ENCODE measurements at regions not wholly inside any gene's neighbourhood (a gene's known extent, or its start where the extent isn't known, plus 50 kb on each side); places are given as distances from the start of the nearest gene placed in this dataset.

DNA sequence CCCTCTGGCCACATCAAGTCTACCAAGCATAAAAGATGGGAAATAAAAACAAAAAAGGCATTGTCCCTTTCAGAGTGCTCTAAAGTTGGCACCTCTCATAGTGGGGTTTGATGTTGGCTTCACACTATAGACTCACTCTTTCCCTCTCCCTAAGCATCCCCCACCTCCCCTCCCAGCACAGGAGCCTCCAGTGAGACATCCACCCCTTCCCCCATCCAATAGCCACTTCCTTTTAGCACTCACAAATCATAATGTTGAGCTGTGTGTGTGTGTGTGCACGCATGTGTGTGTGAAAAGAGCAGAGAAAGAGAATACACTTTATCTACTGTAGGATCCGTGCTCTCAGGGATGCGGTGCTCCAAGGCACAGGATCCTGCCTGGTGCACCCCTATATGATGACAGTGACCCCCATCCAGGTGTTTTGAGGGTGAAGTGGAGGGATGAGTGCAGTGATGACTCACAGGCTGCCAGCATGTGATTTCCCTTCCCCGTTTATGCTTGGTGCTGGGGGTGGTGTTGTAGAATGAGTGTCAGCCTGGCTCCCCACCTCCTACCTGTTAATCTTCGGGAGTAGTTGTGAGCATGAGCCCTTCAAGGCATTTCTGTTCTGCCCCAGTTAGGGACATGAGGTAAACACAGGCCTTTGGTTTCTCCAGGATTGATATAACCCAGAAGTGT lies 235.2 kb upstream of the B3GAT1 start:
- in situ Hi-C loops (cut with HindIII; ENCODE audit: low pct_ligation_motif_present, low pct_unique_long_range_greater_than_20kb, low sequenced_read_pairs), result no loop called here
- DNase-seq, result no peak

- no peak for DNase-seq
- in situ Hi-C loops (cut with HindIII; ENCODE audit: low pct_ligation_motif_present, low pct_unique_long_range_greater_than_20kb, low sequenced_read_pairs), result no loop called here
Measured at GRCh38 chr11:134646561-134646960, 234.5 kb upstream of the B3GAT1 start.

DNA sequence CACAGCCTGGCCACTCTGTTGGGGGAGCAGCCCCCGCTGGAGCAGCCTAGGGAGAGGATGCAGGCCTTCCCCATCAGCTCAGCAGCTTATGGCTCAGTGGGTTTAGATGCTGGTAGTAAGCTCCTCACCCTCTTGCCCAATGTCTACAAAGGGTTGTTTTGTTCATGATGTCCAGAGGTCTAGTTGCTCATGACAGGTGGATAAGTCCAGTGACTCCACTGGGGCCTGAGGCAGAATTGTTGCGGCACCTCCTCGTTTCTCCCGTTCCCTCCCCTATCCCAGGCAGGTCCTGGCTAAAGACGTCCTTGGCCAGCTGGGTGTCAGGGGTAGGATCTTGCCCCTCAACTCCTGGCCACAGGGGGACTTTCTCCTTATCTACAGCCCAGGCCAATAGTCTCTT lies 233.5 kb upstream of the B3GAT1 start:
- no peak for DNase-seq
- in situ Hi-C loops (cut with HindIII; ENCODE audit: low pct_ligation_motif_present, low pct_unique_long_range_greater_than_20kb, low sequenced_read_pairs), result no loop called here

GRCh38 chr11:134644476-134645456 lies 232.7 kb upstream of the B3GAT1 start:
- in situ Hi-C loops (cut with HindIII; ENCODE audit: low pct_ligation_motif_present, low pct_unique_long_range_greater_than_20kb, low sequenced_read_pairs), result no loop called here
- no peak for DNase-seq

- in situ Hi-C loops (cut with HindIII; ENCODE audit: low pct_ligation_motif_present, low pct_unique_long_range_greater_than_20kb, low sequenced_read_pairs), result no loop called here
- DNase-seq, result no peak
Measured at GRCh38 chr11:134643115-134644012, 231.3 kb upstream of the B3GAT1 start.

DNA sequence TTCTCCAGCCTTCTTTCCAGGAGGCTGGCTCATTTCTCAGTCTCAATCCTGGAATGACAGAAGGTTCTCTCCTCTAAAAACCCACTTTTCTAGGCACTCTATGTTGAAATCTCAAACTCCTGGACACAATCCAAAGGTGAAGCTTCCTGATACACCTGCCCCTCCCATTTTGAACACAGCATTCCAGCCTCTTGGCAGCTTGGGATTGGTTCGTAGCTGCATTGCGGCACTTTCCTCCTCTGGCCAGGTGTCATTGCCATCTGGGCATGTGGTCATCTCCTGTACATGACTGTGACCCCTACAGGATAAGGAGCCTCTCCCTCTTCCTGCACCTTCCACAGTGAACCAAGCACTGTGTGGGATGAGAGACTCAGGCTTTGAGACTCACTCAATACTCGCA lies 230.2 kb upstream of the B3GAT1 start:
- in situ Hi-C loops (cut with HindIII; ENCODE audit: low pct_ligation_motif_present, low pct_unique_long_range_greater_than_20kb, low sequenced_read_pairs), result no loop called here
- no peak for DNase-seq

GRCh38 chr11:134640971-134641968 lies 229.2 kb upstream of the B3GAT1 start:
- DNase-seq, result no peak
- in situ Hi-C loops (cut with HindIII; ENCODE audit: low pct_ligation_motif_present, low pct_unique_long_range_greater_than_20kb, low sequenced_read_pairs), result no loop called here

DNA sequence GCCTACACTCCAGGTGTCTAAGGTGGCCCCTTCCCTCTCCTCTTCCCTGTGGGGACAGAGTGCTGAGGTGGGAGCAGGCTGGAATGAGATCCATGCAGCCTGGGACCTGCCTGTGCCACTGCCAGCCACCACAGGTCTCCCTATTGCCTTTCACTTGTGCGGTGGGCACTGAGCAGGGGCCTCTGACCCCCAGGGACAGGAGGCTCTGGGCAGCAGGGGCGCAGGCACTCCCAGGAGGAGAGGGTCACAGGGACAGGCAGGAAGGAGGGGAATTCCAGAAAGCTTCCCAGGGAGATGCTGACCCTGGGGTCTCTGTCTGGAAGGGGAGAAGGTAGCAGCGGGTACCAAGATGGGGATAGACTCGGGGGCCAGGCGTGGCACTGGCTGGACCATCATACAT lies 228.5 kb upstream of the B3GAT1 start:
- no peak for DNase-seq
- in situ Hi-C loops (cut with HindIII; ENCODE audit: low pct_ligation_motif_present, low pct_unique_long_range_greater_than_20kb, low sequenced_read_pairs), result no loop called here

GRCh38 chr11:134639586-134640330 lies 227.7 kb upstream of the B3GAT1 start:
- in situ Hi-C loops (cut with HindIII; ENCODE audit: low pct_ligation_motif_present, low pct_unique_long_range_greater_than_20kb, low sequenced_read_pairs), result no loop called here
- DNase-seq, result no peak

DNA sequence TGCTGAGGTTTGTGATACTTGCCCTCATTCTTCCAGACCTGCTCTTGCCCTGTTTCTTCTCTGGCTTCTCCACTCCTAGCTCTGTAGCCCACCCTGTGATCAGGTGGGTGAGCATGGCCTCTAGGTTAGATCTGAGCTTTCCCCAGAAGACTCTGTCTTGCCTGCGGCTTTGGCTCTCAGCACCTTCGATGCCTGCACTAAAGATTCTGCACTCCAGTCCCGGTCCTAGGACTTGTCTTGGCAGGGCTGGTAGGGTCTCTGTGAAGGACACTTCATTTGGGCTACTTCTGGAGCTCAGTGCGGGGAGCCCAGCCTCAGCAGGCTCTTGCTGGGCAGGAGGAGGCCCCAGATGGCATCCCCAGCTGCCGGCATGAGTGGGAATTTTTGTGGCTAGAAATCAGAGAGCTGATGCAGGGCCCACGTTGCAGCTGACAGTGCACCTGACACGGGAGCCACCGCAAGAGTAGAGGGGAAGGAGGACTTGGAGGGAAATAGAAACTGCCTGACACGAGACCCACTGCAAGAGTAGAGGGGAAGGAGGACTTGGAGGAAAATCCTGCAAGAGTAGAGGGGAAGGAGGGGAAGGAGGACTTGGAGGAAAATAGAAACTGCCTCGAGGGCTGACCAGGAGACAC lies 226.9 kb upstream of the B3GAT1 start:
- no peak for DNase-seq
- in situ Hi-C loops (cut with HindIII; ENCODE audit: low pct_ligation_motif_present, low pct_unique_long_range_greater_than_20kb, low sequenced_read_pairs), result no loop called here

DNA sequence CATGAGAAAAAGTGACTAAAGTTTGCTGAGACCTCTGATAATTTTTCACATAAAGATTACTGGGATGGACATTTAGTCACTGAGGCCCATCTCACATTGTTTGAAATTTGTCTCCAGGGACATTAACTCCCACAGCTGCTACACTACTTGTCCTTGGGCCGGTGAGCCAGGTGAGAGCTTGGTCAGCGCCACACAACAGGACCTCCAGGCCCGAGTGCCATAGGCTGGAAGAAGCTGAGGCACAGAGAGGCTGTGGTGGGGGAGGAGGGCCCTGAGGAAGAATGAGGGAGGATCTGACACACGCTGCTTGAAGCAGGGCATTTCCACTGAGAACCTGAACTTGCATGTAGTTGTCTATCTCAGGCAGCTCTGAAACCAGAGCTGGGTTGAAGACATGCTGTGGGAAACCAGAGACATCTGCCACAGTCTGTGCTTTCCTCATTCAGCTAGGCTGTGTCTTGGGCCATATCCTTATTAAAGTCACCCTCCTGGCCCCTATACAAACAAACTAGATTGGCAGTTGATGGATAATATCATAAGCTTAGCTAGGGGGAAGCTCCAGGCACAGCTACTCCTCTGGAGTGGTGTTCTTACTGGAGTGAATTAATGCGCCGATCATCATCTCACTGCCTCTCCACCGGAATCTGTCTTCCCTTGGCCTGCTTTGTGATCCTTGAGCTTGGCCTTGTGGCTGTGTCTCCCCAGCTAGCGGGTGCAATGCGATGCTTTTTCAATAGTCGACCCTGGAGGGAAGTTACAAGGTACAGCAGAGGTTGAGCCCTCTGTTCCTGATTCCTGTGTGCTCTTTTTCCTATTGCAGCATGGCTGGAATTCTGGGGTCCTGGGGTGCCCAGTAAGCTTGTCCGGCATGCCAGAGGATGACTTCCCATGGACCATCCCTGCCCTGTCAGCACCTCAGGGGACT lies 225.3 kb upstream of the B3GAT1 start:
- DNase-seq, result no peak
- in situ Hi-C loops (cut with HindIII; ENCODE audit: low pct_ligation_motif_present, low pct_unique_long_range_greater_than_20kb, low sequenced_read_pairs), result no loop called here

- no peak for DNase-seq
- in situ Hi-C loops (cut with HindIII; ENCODE audit: low pct_ligation_motif_present, low pct_unique_long_range_greater_than_20kb, low sequenced_read_pairs), result no loop called here
Measured at GRCh38 chr11:134636071-134636470, 224.0 kb upstream of the B3GAT1 start.

GRCh38 chr11:134634897-134635831 lies 223.1 kb upstream of the B3GAT1 start:
- in situ Hi-C loops (cut with HindIII; ENCODE audit: low pct_ligation_motif_present, low pct_unique_long_range_greater_than_20kb, low sequenced_read_pairs), result no loop called here
- no peak for DNase-seq

- in situ Hi-C loops (cut with HindIII; ENCODE audit: low pct_ligation_motif_present, low pct_unique_long_range_greater_than_20kb, low sequenced_read_pairs), result no loop called here
Measured at GRCh38 chr11:134633276-134633675, 221.2 kb upstream of the B3GAT1 start.

More at GRCh38 chr11:134633276-134633675, 221.2 kb upstream of the B3GAT1 start:
- no peak for DNase-seq
